ENCODE measurements at regions not wholly inside any gene's neighbourhood (a gene's known extent, or its start where the extent isn't known, plus 50 kb on each side); places are given as distances from the start of the nearest gene placed in this dataset.

GRCh38 chr12:91274916-91275315 is 92.3 kb upstream of the DCN start:
- TF ChIP-seq, protein P1, sequence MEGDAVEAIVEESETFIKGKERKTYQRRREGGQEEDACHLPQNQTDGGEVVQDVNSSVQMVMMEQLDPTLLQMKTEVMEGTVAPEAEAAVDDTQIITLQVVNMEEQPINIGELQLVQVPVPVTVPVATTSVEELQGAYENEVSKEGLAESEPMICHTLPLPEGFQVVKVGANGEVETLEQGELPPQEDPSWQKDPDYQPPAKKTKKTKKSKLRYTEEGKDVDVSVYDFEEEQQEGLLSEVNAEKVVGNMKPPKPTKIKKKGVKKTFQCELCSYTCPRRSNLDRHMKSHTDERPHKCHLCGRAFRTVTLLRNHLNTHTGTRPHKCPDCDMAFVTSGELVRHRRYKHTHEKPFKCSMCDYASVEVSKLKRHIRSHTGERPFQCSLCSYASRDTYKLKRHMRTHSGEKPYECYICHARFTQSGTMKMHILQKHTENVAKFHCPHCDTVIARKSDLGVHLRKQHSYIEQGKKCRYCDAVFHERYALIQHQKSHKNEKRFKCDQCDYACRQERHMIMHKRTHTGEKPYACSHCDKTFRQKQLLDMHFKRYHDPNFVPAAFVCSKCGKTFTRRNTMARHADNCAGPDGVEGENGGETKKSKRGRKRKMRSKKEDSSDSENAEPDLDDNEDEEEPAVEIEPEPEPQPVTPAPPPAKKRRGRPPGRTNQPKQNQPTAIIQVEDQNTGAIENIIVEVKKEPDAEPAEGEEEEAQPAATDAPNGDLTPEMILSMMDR (IDR thresholded peaks at IDR 0.05), result no peak
- no peak for TF ChIP-seq POLR2AphosphoS5 (IDR thresholded peaks at IDR 0.05)
